ENCODE measurements at regions not wholly inside any gene's neighbourhood (a gene's known extent, or its start where the extent isn't known, plus 50 kb on each side); places are given as distances from the start of the nearest gene placed in this dataset.

- TF ChIP-seq RAD51 (IDR thresholded peaks at IDR 0.05; ENCODE audit: borderline replicate concordance) (no peak), SMARCE1 (IDR thresholded peaks at IDR 0.05; ENCODE audit: borderline replicate concordance) (no peak), YEATS2 (CRISPR knock-in tag; IDR thresholded peaks at IDR 0.05; ENCODE audit: borderline replicate concordance) (no peak), ZFP1 (CRISPR knock-in tag; IDR thresholded peaks at IDR 0.05) (no peak), FOXM1 (CRISPR knock-in tag; IDR thresholded peaks at IDR 0.05) (no peak), SALL2 (CRISPR knock-in tag; IDR thresholded peaks at IDR 0.05) (no peak), GPN1 (CRISPR knock-in tag; IDR thresholded peaks at IDR 0.05; ENCODE audit: borderline replicate concordance) (no peak), ZNF792 (CRISPR knock-in tag; IDR thresholded peaks at IDR 0.05) (no peak), CREBL2 (CRISPR knock-in tag; IDR thresholded peaks at IDR 0.05; ENCODE audit: borderline replicate concordance) (no peak), ZNF354B (CRISPR knock-in tag; IDR thresholded peaks at IDR 0.05) (no peak), ZNF335 (CRISPR knock-in tag; IDR thresholded peaks at IDR 0.05) (no peak)
These were observed 141.8 kb downstream of the FAM43A start for GRCh38 chr3:194827486-194827885.
